ENCODE measurements at regions not wholly inside any gene's neighbourhood (a gene's known extent, or its start where the extent isn't known, plus 50 kb on each side); places are given as distances from the start of the nearest gene placed in this dataset.
"Not testable (repeated sequence)": the region's sequence is repeated elsewhere in the genome, so short reads cannot be mapped to it uniquely, and the experiment has no call there.

GRCh38 chr2:111506936-111507335, 377.1 kb downstream of the ANAPC1 start:
- H3K27ac ChIP-seq; H3K36me3 ChIP-seq (ENCODE audit: low read depth, missing control alignments); DNase-seq; intact Hi-C loops (cut with DNase I; ENCODE audit: low total_unique reads); H3K4me3 ChIP-seq; H3K27me3 ChIP-seq; H3K4me1 ChIP-seq; H3K9me3 ChIP-seq: not testable (repeated sequence)
- WGBS, 2 donors, result 60 to 90% methylated on average over 3 to 4 of the region's 5 CpGs

- H3K27ac ChIP-seq; H3K4me3 ChIP-seq; H3K9me3 ChIP-seq; intact Hi-C loops (cut with DNase I; ENCODE audit: low total_unique reads); DNase-seq; H3K4me1 ChIP-seq; H3K36me3 ChIP-seq (ENCODE audit: low read depth, missing control alignments); H3K27me3 ChIP-seq: not testable (repeated sequence)
- 88 to 92% methylated on average over 6 of the region's 6 CpGs for WGBS, 2 donors
Measured at GRCh38 chr2:111509225-111509869, 374.6 kb downstream of the ANAPC1 start.

GRCh38 chr2:111510384-111510783, 373.6 kb downstream of the ANAPC1 start:
- H3K27ac ChIP-seq; H3K4me1 ChIP-seq; H3K36me3 ChIP-seq (ENCODE audit: low read depth, missing control alignments); intact Hi-C loops (cut with DNase I; ENCODE audit: low total_unique reads); H3K27me3 ChIP-seq; H3K9me3 ChIP-seq; H3K4me3 ChIP-seq; DNase-seq: not testable (repeated sequence)
- 91% methylated on average over 3 of the region's 6 CpGs; no CpG with 5 or more reads in 1 of the 2 donors for WGBS, 2 donors

- DNase-seq; H3K36me3 ChIP-seq (ENCODE audit: low read depth, missing control alignments); H3K27ac ChIP-seq; H3K4me1 ChIP-seq; H3K9me3 ChIP-seq; H3K4me3 ChIP-seq; H3K27me3 ChIP-seq; intact Hi-C loops (cut with DNase I; ENCODE audit: low total_unique reads): not testable (repeated sequence)
- WGBS, 2 donors, result 83 to 86% methylated on average over 3 of the region's 3 CpGs
Measured at GRCh38 chr2:111511062-111511461, 372.9 kb downstream of the ANAPC1 start.

- H3K4me1 ChIP-seq; DNase-seq; H3K4me3 ChIP-seq; H3K36me3 ChIP-seq (ENCODE audit: low read depth, missing control alignments); H3K27me3 ChIP-seq; intact Hi-C loops (cut with DNase I; ENCODE audit: low total_unique reads); H3K9me3 ChIP-seq; H3K27ac ChIP-seq: not testable (repeated sequence)
- WGBS, 2 donors, result 61 to 70% methylated on average over 3 of the region's 3 CpGs
Measured at GRCh38 chr2:111512378-111512777, 371.6 kb downstream of the ANAPC1 start.

GRCh38 chr2:111514138-111514537, 369.9 kb downstream of the ANAPC1 start:
- H3K36me3 ChIP-seq (ENCODE audit: low read depth, missing control alignments); H3K27ac ChIP-seq; H3K9me3 ChIP-seq; H3K4me3 ChIP-seq; H3K27me3 ChIP-seq; DNase-seq; intact Hi-C loops (cut with DNase I; ENCODE audit: low total_unique reads); H3K4me1 ChIP-seq: not testable (repeated sequence)
- 90 to 96% methylated on average over 3 of the region's 4 CpGs for WGBS, 2 donors

- H3K9me3 ChIP-seq; intact Hi-C loops (cut with DNase I; ENCODE audit: low total_unique reads); H3K27me3 ChIP-seq; H3K27ac ChIP-seq; H3K36me3 ChIP-seq (ENCODE audit: low read depth, missing control alignments); DNase-seq; H3K4me3 ChIP-seq; H3K4me1 ChIP-seq: not testable (repeated sequence)
- WGBS, 2 donors, result 82 to 100% methylated on average over 1 of the region's 2 CpGs
Measured at GRCh38 chr2:111517050-111517720, 366.8 kb downstream of the ANAPC1 start.

- H3K36me3 ChIP-seq (ENCODE audit: low read depth, missing control alignments); H3K4me3 ChIP-seq; H3K4me1 ChIP-seq; intact Hi-C loops (cut with DNase I; ENCODE audit: low total_unique reads); H3K27ac ChIP-seq; H3K27me3 ChIP-seq; DNase-seq; H3K9me3 ChIP-seq: not testable (repeated sequence)
- 70 to 71% methylated on average over 2 of the region's 2 CpGs for WGBS, 2 donors
Measured at GRCh38 chr2:111517721-111518053, 366.3 kb downstream of the ANAPC1 start.

GRCh38 chr2:111519071-111519470, 364.9 kb downstream of the ANAPC1 start:
- Histone ChIP-seq H3K4me3 (no peak overlapping the region), H3K4me1 (no peaks in the 10 kb centered on the region), H3K36me3 (ENCODE audit: low read depth, missing control alignments) (no peaks in the 10 kb centered on the region), H3K9me3 (no peaks in the 10 kb centered on the region), H3K27ac (no peak overlapping the region), H3K27me3 (no peaks in the 10 kb centered on the region)
- 83 to 88% methylated on average over 3 of the region's 3 CpGs for WGBS, 2 donors
- no peak for DNase-seq
- TF ChIP-seq POLR2A (IDR thresholded peaks at IDR 0.05) (no peak), CTCF (IDR thresholded peaks at IDR 0.05) (no peak)
- intact Hi-C loops (cut with DNase I; ENCODE audit: low total_unique reads), result no loop called here
